MCF 10A (cell line): ENCODE measurements at regions not wholly inside any gene's neighbourhood (a gene's known extent, or its start where the extent isn't known, plus 50 kb on each side); places are given as distances from the start of the nearest gene placed in this dataset.

Experiments used
- BruUV-seq: library from RNA; stranded (reverse); fragments of 400-500 nt; replicated peaks from 2 replicates; lab custom pipeline; 2021; lab: Mats Ljungman, UMichigan
- CTCF ChIA-PET: fragments of 300-600 bp; sonication (Branson Sonifier 250); formaldehyde crosslinking; extraction: SDS; loops from one replicate; lab custom pipeline; 2021; ENCODE audit warnings: antibody characterized with exemption, inconsistent platforms; lab: Yijun Ruan, JAX
- POLR2A ChIA-PET: fragments of 300-600, 350-650 bp; sonication (Branson Sonifier 250); formaldehyde crosslinking; extraction: SDS; loops from one replicate; lab custom pipeline; 2020; ENCODE audit warnings: antibody characterized with exemption, inconsistent platforms; lab: Yijun Ruan, JAX
- DNase-seq: peaks from one replicate; pipeline ENCODE4 v3.0.0-alpha.2; 2018; ENCODE audit not compliant: unreplicated experiment
- H3K27ac Mint-ChIP-seq: one replicate; pipeline ENCODE4 v1.8.0; 2022; ENCODE audit warnings: mild to moderate bottlenecking, low read depth, mixed read lengths; ENCODE audit not compliant: unreplicated experiment
- H3K27me3 Mint-ChIP-seq: one replicate; pipeline ENCODE4 v1.8.0; 2022; ENCODE audit warnings: mixed read lengths; ENCODE audit not compliant: insufficient read depth, unreplicated experiment
- H3K36me3 Mint-ChIP-seq: one replicate; pipeline ENCODE4 v1.8.0; 2022; ENCODE audit warnings: mild to moderate bottlenecking, moderate library complexity, mixed read lengths; ENCODE audit not compliant: insufficient read depth, unreplicated experiment
- H3K4me1 Mint-ChIP-seq: one replicate; pipeline ENCODE4 v1.8.0; 2022; ENCODE audit warnings: mixed read lengths; ENCODE audit not compliant: insufficient read depth, unreplicated experiment
- H3K4me3 Mint-ChIP-seq: one replicate; pipeline ENCODE4 v1.8.0; 2022; ENCODE audit warnings: mild to moderate bottlenecking, moderate library complexity, mixed read lengths; ENCODE audit not compliant: unreplicated experiment
- H3K9me3 Mint-ChIP-seq: one replicate; pipeline ENCODE4 v1.8.0; 2022; ENCODE audit warnings: mixed read lengths; ENCODE audit not compliant: unreplicated experiment
- CTCF ChIP-seq: fragments of 200-600 bp; IDR thresholded peaks from one replicate; pipeline ENCODE4 v1.8.0; 2022; ENCODE audit warnings: antibody characterized with exemption, mild to moderate bottlenecking; ENCODE audit not compliant: unreplicated experiment
- intact Hi-C: fragments of 100-400 bp; cut with micrococcal nuclease; formaldehyde crosslinking; loops from 2 replicates; pipeline ENCODE4 v1.14.1; 2022

DNA sequence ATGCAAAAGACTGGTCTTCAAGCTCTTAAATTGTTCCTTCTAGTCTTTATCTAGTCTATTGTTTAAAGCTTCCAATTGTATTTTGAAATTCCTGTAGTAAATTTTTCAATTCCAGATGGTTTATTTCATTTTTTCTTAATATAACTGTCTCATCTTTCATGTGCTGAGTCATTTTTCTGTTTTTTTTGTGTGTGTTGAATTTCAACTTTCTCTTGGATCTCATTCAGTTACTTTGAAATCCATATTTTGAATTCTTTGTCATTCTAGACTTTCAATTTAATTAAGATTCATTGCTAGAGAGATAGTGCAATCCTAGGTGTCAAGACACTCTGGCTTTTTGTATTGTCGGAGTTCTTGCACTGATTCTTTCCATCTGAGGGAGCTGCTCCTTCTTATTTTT lies 128.0 kb upstream of the PRKG2 start:
- H3K27me3 Mint-ChIP-seq: no peaks in the 10 kb centered on the region
- intact Hi-C loops: no loop called here
- no peak for DNase-seq
- H3K36me3 Mint-ChIP-seq: no peaks in the 10 kb centered on the region
- TF ChIP-seq CTCF: no peak
- CTCF ChIA-PET: interaction anchor here (1.2 to 1.9 kb wide), 2 partner anchors 9 to 273 kb away, joined by 4 to 5 read pairs; no protein-coding TSS in a partner anchor
- POLR2A ChIA-PET: no interaction called here
- no peaks in the 10 kb centered on the region for H3K9me3 Mint-ChIP-seq
- H3K4me1 Mint-ChIP-seq: no peaks in the 10 kb centered on the region
- no peak overlapping the region for H3K4me3 Mint-ChIP-seq
- H3K27ac Mint-ChIP-seq: no peak overlapping the region
- no TSS peak for BruUV-seq

- H3K27me3 Mint-ChIP-seq: no peaks in the 10 kb centered on the region
- no peaks in the 10 kb centered on the region for H3K4me1 Mint-ChIP-seq
- POLR2A ChIA-PET: no interaction called here
- no peaks in the 10 kb centered on the region for H3K36me3 Mint-ChIP-seq
- no peak for DNase-seq
- BruUV-seq: no TSS peak
- CTCF ChIA-PET: interaction anchor here (0.6 to 3.0 kb wide), 2 partner anchors 15 kb away, joined by 3 to 16 read pairs; no protein-coding TSS in a partner anchor
- no peak overlapping the region for H3K4me3 Mint-ChIP-seq
- TF ChIP-seq CTCF: no peak
- intact Hi-C loops: no loop called here
- H3K9me3 Mint-ChIP-seq: no peaks in the 10 kb centered on the region
- no peak overlapping the region for H3K27ac Mint-ChIP-seq
Measured at GRCh38 chr4:81337211-81337610, 122.2 kb upstream of the PRKG2 start.

DNA sequence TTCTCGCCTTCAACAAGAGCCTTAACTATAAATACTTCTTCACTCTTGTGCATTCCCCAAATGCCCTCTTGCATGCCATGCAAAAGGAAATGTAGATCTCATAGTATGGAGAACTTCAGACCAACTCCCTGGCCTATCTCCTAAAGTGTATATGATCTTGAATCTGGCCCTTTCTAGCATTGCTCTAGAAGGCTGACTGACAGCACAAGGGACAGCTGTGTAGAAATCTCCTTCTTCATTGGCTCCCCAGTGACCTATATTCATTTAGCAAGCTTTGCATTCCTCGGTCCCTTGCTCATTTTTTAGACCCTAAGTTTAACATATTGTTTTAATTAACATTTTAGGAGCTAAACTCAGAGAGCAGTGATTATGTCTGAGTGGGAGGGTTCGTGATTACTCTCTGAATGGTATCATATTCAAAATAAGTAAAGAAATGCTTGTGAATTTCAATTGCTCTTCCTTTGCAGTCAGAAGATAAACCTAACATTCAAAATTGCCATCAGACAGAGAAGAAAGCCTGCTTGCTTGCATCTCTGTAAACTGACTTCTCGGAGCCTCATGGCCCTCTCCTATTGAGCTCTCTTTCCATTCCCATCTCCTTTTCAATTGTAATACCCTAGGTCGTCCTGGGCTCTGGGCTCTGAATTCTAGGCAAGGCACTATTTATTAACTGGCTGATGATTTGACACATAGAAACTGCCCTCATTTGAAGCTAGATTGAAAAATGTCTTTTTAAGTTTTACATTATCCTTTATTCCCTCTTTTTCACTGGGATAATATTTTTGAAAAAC lies 120.3 kb upstream of the PRKG2 start:
- ChIA-PET CTCF (interaction anchor here (0.6 to 3.0 kb wide), 4 partner anchors 16 to 296 kb away, joined by 3 to 16 read pairs (median 4); no protein-coding TSS in a partner anchor), POLR2A (no interaction called here)
- no peaks in the 10 kb centered on the region for H3K9me3 Mint-ChIP-seq
- intact Hi-C loops: no loop called here
- no peak overlapping the region for H3K4me3 Mint-ChIP-seq
- TF ChIP-seq CTCF: no peak
- no peaks in the 10 kb centered on the region for H3K27me3 Mint-ChIP-seq
- no TSS peak for BruUV-seq
- H3K36me3 Mint-ChIP-seq: no peaks in the 10 kb centered on the region
- no peaks in the 10 kb centered on the region for H3K4me1 Mint-ChIP-seq
- H3K27ac Mint-ChIP-seq: no peak overlapping the region
- no peak for DNase-seq

DNA sequence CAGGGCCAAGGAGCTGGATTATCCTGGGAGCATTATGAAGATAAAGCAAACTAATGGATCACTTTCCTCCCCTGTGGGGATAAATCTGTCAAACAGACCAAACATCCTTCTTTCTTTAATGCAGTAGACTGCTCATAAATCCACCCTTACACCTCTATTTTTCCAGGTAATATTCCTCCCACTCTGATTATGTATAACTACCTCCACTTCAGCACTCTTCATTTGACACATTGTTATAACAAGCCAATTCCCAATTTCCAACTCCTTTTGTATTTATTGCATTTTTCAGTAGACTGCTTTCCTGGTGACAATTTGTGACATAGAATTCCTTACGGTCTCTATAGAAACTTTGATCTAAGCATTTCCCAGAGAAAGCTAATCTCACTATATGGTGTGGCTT lies 115.0 kb upstream of the PRKG2 start:
- Mint-ChIP-seq H3K36me3 (no peaks in the 10 kb centered on the region), H3K4me1 (no peaks in the 10 kb centered on the region), H3K4me3 (no peak overlapping the region), H3K27ac (peak overlapping the region; percentile 78), H3K9me3 (no peaks in the 10 kb centered on the region), H3K27me3 (no peaks in the 10 kb centered on the region)
- ChIA-PET POLR2A (no interaction called here), CTCF (interaction anchor here (0.6 to 1.9 kb wide), 2 partner anchors 21 to 448 kb away, joined by 3 to 10 read pairs; no protein-coding TSS in a partner anchor)
- no peak for DNase-seq
- TF ChIP-seq CTCF: no peak
- no TSS peak for BruUV-seq
- intact Hi-C loops: no loop called here
